BE2C (cell line): ENCODE measurements at regions not wholly inside any gene's neighbourhood (a gene's known extent, or its start where the extent isn't known, plus 50 kb on each side); places are given as distances from the start of the nearest gene placed in this dataset.

ENCODE experiments used
- DNase-seq: peaks from one replicate; pipeline ENCODE4 v3.0.0-alpha.2; 2020
- H3K27me3 ChIP-seq: fragments of 250-450 bp; sonication (Bioruptor Pico); 2 replicates; pipeline ENCODE4 v1.5.1; 2020; ENCODE audit warnings: mild to moderate bottlenecking
- H3K36me3 ChIP-seq: fragments of 250-450 bp; sonication (Bioruptor Pico); 2 replicates; pipeline ENCODE4 v1.5.1; 2020; ENCODE audit warnings: mild to moderate bottlenecking
- H3K4me1 ChIP-seq: fragments of 250-450 bp; sonication (Bioruptor Pico); 2 replicates; pipeline ENCODE4 v1.5.1; 2020
- H3K4me3 ChIP-seq: 2 replicates; pipeline ENCODE4 v1.5.1; 2011; ENCODE audit warnings: low read depth, low read length
- H3K9me3 ChIP-seq: fragments of 250-450 bp; sonication (Bioruptor Pico); 2 replicates; pipeline ENCODE4 v1.5.1; 2020
- TF ChIP-seq, protein P1 (sequence below): IDR thresholded peaks from 2 replicates; pipeline ENCODE4 v1.5.1; 2012; ENCODE audit warnings: mild to moderate bottlenecking, low read depth, low read length

GRCh38 chr1:188237573-188238348 is 1409.0 kb downstream of the PLA2G4A start:
- TF ChIP-seq, protein P1, sequence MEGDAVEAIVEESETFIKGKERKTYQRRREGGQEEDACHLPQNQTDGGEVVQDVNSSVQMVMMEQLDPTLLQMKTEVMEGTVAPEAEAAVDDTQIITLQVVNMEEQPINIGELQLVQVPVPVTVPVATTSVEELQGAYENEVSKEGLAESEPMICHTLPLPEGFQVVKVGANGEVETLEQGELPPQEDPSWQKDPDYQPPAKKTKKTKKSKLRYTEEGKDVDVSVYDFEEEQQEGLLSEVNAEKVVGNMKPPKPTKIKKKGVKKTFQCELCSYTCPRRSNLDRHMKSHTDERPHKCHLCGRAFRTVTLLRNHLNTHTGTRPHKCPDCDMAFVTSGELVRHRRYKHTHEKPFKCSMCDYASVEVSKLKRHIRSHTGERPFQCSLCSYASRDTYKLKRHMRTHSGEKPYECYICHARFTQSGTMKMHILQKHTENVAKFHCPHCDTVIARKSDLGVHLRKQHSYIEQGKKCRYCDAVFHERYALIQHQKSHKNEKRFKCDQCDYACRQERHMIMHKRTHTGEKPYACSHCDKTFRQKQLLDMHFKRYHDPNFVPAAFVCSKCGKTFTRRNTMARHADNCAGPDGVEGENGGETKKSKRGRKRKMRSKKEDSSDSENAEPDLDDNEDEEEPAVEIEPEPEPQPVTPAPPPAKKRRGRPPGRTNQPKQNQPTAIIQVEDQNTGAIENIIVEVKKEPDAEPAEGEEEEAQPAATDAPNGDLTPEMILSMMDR, result no peak
- Histone ChIP-seq H3K36me3 (no peaks in the 10 kb centered on the region), H3K4me3 (no peak overlapping the region), H3K27me3 (no peaks in the 10 kb centered on the region), H3K4me1 (no peaks in the 10 kb centered on the region), H3K9me3 (no peaks in the 10 kb centered on the region)
- no peak for DNase-seq

GRCh38 chr1:188240772-188241406 is 1412.1 kb downstream of the PLA2G4A start:
- Histone ChIP-seq H3K4me1 (peaks cover 1% of the 10 kb centered on the region; the same call in 1 of the 2 replicates), H3K36me3 (no peaks in the 10 kb centered on the region), H3K27me3 (no peaks in the 10 kb centered on the region), H3K4me3 (no peak overlapping the region), H3K9me3 (no peaks in the 10 kb centered on the region)
- TF ChIP-seq, protein P1, result no peak
- no peak for DNase-seq

DNA sequence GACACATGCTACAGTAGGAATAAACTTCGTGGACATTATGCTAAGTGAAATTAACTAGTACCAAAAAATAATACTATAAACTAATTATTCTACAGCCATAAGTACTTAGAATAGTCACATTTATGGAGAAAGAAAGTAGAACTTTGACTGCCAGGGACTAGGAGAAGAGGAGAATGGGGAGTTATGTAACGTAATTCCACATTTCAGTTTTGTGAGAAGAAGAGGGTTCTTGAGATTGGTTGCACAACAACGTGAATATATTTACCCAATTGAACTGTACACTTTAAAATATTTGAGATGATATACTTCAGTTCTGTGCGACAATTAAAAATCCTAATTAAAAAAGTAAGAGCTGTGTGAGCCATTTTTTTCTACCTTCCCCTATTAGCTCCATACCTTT is 1412.9 kb downstream of the PLA2G4A start:
- DNase-seq, result no peak
- Histone ChIP-seq H3K27me3 (no peaks in the 10 kb centered on the region), H3K9me3 (no peaks in the 10 kb centered on the region), H3K4me3 (no peak overlapping the region), H3K36me3 (no peaks in the 10 kb centered on the region), H3K4me1 (peaks cover 2% of the 10 kb centered on the region; the same call in 1 of the 2 replicates)
- TF ChIP-seq, protein P1, result no peak

GRCh38 chr1:188243456-188243855 is 1414.7 kb downstream of the PLA2G4A start:
- H3K9me3 ChIP-seq, result no peaks in the 10 kb centered on the region
- peaks cover 2% of the 10 kb centered on the region; the same call in 1 of the 2 replicates for H3K4me1 ChIP-seq
- H3K36me3 ChIP-seq, result no peaks in the 10 kb centered on the region
- DNase-seq, result no peak
- TF ChIP-seq, protein P1, result no peak
- H3K4me3 ChIP-seq, result no peak overlapping the region
- H3K27me3 ChIP-seq, result no peaks in the 10 kb centered on the region

GRCh38 chr1:188244681-188245080 is 1415.9 kb downstream of the PLA2G4A start:
- TF ChIP-seq, protein P1, result no peak
- Histone ChIP-seq H3K27me3 (no peaks in the 10 kb centered on the region), H3K36me3 (no peaks in the 10 kb centered on the region), H3K9me3 (no peaks in the 10 kb centered on the region), H3K4me3 (no peak overlapping the region), H3K4me1 (peaks cover 2% of the 10 kb centered on the region; the same call in 1 of the 2 replicates)
- no peak for DNase-seq

- Histone ChIP-seq H3K9me3 (no peaks in the 10 kb centered on the region), H3K4me3 (no peak overlapping the region), H3K36me3 (no peaks in the 10 kb centered on the region), H3K27me3 (no peaks in the 10 kb centered on the region), H3K4me1 (peaks cover 2% of the 10 kb centered on the region; the same call in 1 of the 2 replicates)
- no peak for DNase-seq
- TF ChIP-seq, protein P1, result no peak
Observed at GRCh38 chr1:188247255-188247654, 1418.5 kb downstream of the PLA2G4A start.
